ENCODE measurements at regions not wholly inside any gene's neighbourhood (a gene's known extent, or its start where the extent isn't known, plus 50 kb on each side); places are given as distances from the start of the nearest gene placed in this dataset.

GRCh38 chr3:67798412-67798811, 144.0 kb upstream of the SUCLG2 start:
- Histone ChIP-seq H3K4me1 (replicated peaks in 1 of 4; ENCODE audit: control insufficient read depth in 3 of 4, insufficient read depth in 4 of 4, low read length in 3 of 4) (peaks cover 0 to 2% (median 0%) of the 10 kb centered on the region in 4 experiments; a peak in 1 of 7 replicates), H3K36me3 (ENCODE audit: control insufficient read depth in 2 of 4, insufficient read depth in 4 of 4, low read length in 3 of 4) (no peaks in the 10 kb centered on the region), H3K79me2 (ENCODE audit: control insufficient read depth in 1 of 2, insufficient read depth in 2 of 2, low read length in 2 of 2) (no peaks in the 10 kb centered on the region), H3K9ac (replicated peaks in 1 of 4; ENCODE audit: extremely low read depth in 1 of 4, low read depth in 3 of 4, low read length in 3 of 4) (no peak overlapping the region), H3K27ac (ENCODE audit: low read depth, low read length) (no peak overlapping the region), H4K91ac (replicated peaks; ENCODE audit: insufficient read length, low read length) (no peak overlapping the region), H2BK120ac (replicated peaks; ENCODE audit: low read depth, low read length) (no peak overlapping the region), H2AK5ac (ENCODE audit: low read depth, low read length) (no peak overlapping the region), H3K9me3 (ENCODE audit: insufficient read depth in 2 of 2, low read depth in 1 of 2, low read length in 1 of 2) (no peaks in the 10 kb centered on the region), H3K18ac (ENCODE audit: extremely low read depth, low read length) (no peak overlapping the region; the same call in 1 of the 2 replicates), H2BK20ac (ENCODE audit: low read length) (no peak overlapping the region), H4K5ac (ENCODE audit: insufficient read length, low read depth, low read length) (no peak overlapping the region), H3K56ac (replicated peaks; ENCODE audit: insufficient read length, low read depth, low read length) (no peak overlapping the region), H4K20me1 (replicated peaks in 1 of 2; ENCODE audit: control insufficient read depth in 1 of 2, insufficient read depth in 2 of 2, low read length in 2 of 2) (no peaks in the 10 kb centered on the region), H2BK5ac (ENCODE audit: low read depth, low read length) (no peak overlapping the region), H3K14ac (ENCODE audit: insufficient read length) (no peak overlapping the region), H3K4me3 (ENCODE audit: extremely low read depth in 1 of 4, insufficient read depth in 2 of 4, low read depth in 3 of 4, low read length in 4 of 4) (no peak overlapping the region), H3K4me2 (ENCODE audit: insufficient read depth in 1 of 2, low read depth in 2 of 2, low read length in 2 of 2) (no peak overlapping the region), H3K4ac (replicated peaks; ENCODE audit: insufficient read length, low read depth, low read length) (no peak overlapping the region), H4K8ac (ENCODE audit: extremely low read depth, insufficient read depth, low read length) (no peak overlapping the region), H3K27me3 (replicated peaks in 1 of 4; ENCODE audit: control insufficient read depth in 3 of 4, extremely low read depth in 1 of 4, insufficient read depth in 3 of 4, low read length in 3 of 4) (no peaks in the 10 kb centered on the region), H3K23me2 (ENCODE audit: low read depth, low read length) (no peaks in the 10 kb centered on the region), H2AFZ (ENCODE audit: low read length) (no peak overlapping the region), H2BK12ac (ENCODE audit: low read depth, low read length) (no peak overlapping the region), H3K23ac (ENCODE audit: insufficient read length) (no peak overlapping the region), H3K79me1 (ENCODE audit: low read depth, low read length) (no peaks in the 10 kb centered on the region), H2BK15ac (ENCODE audit: low read length) (no peak overlapping the region)
- no peak for DNase-seq (ENCODE audit: low read depth in 1 of 2, low spot score in 2 of 2)
- TF ChIP-seq CBX8 (IDR thresholded peaks at IDR 0.05; ENCODE audit: borderline replicate concordance, low read depth, low read length): no peak
- TF ChIP-seq EP300 (IDR thresholded peaks at IDR 0.05; ENCODE audit: borderline replicate concordance in 1 of 2, low read depth in 2 of 2, low read length in 2 of 2): no peak
- no peak for TF ChIP-seq SP2 (IDR thresholded peaks at IDR 0.05; ENCODE audit: low read length)
- TF ChIP-seq RBBP5 (IDR thresholded peaks at IDR 0.05; ENCODE audit: borderline replicate concordance, low read depth, low read length): no peak
- TF ChIP-seq POLR2AphosphoS5 (IDR thresholded peaks at IDR 0.05; ENCODE audit: low read depth, low read length): no peak
- TF ChIP-seq EZH2 (IDR thresholded peaks at IDR 0.05; ENCODE audit: low read depth, low read length, severe bottlenecking): no peak
- no peak for TF ChIP-seq JUND (IDR thresholded peaks at IDR 0.05; ENCODE audit: low read length)
- no peak for TF ChIP-seq TEAD4 (IDR thresholded peaks at IDR 0.05; ENCODE audit: low read depth, low read length)
- TF ChIP-seq HDAC6 (IDR thresholded peaks at IDR 0.05; ENCODE audit: low read depth, low read length): no peak
- no peak for TF ChIP-seq GABPA (IDR thresholded peaks at IDR 0.05; ENCODE audit: borderline replicate concordance, insufficient read depth, low read length)
- no peak for TF ChIP-seq SRF (IDR thresholded peaks at IDR 0.05; ENCODE audit: low read depth, low read length)
- TF ChIP-seq GTF2F1 (IDR thresholded peaks at IDR 0.05; ENCODE audit: borderline replicate concordance, low read depth, low read length): no peak
- no peak for FAIRE-seq
- ChIA-PET CTCF (ENCODE audit: partially characterized antibody) (interaction anchor here (1.0 kb wide), 1 partner anchor 9 kb away, joined by 4 read pairs; no protein-coding TSS in a partner anchor), POLR2A (ENCODE audit: partially characterized antibody) (no interaction called here)
- 67% methylated on average over 1 of the region's 1 CpG; no CpG with 5 or more reads in 1 of the 2 experiments for WGBS, 2 experiments (ENCODE audit: extremely low coverage in 1 of 2, insufficient coverage in 1 of 2, insufficient read length in 1 of 2, insufficient replicate concordance in 2 of 2, low coverage in 1 of 2, low lambda C conversion rate in 2 of 2, missing lambda C conversion rate in 1 of 2)
